ENCODE measurements at regions not wholly inside any gene's neighbourhood (a gene's known extent, or its start where the extent isn't known, plus 50 kb on each side); places are given as distances from the start of the nearest gene placed in this dataset.
"Not testable (repeated sequence)": the region's sequence is repeated elsewhere in the genome, so short reads cannot be mapped to it uniquely, and the experiment has no call there.

GRCh38 chr1:143619851-143620250, 351.9 kb downstream of the FAM72C start:
- no peak for DNase-seq (ENCODE audit: low read depth in 3 of 3)

- DNase-seq (ENCODE audit: low read depth in 3 of 3) = no peak
Observed at GRCh38 chr1:143611159-143611558, 360.6 kb downstream of the FAM72C start.

- no peak for DNase-seq (ENCODE audit: low read depth in 3 of 3)
Observed at GRCh38 chr1:143610196-143610595, 361.6 kb downstream of the FAM72C start.

- DNase-seq (ENCODE audit: low read depth in 3 of 3) = no peak
Observed at GRCh38 chr1:143604887-143605286, 366.9 kb downstream of the FAM72C start.

- no peak for DNase-seq (ENCODE audit: low read depth in 3 of 3)
Observed at GRCh38 chr1:143584508-143584907, 387.3 kb downstream of the FAM72C start.

- no peak for DNase-seq (ENCODE audit: low read depth in 3 of 3)
Observed at GRCh38 chr1:143574891-143575520, 396.8 kb downstream of the FAM72C start.

- not testable (repeated sequence) for DNase-seq (ENCODE audit: low read depth in 3 of 3)
Observed at GRCh38 chr1:143572661-143573060, 399.1 kb downstream of the FAM72C start.

GRCh38 chr1:143563761-143564160, 408.0 kb downstream of the FAM72C start:
- not testable (repeated sequence) for DNase-seq (ENCODE audit: low read depth in 3 of 3)

GRCh38 chr1:143553627-143554026, 418.2 kb downstream of the FAM72C start:
- DNase-seq (ENCODE audit: low read depth in 3 of 3) = no peak

- DNase-seq (ENCODE audit: low read depth in 3 of 3) = not testable (repeated sequence)
Observed at GRCh38 chr1:143504703-143505102, 467.1 kb downstream of the FAM72C start.

GRCh38 chr1:143504080-143504479, 467.7 kb downstream of the FAM72C start:
- DNase-seq (ENCODE audit: low read depth in 3 of 3) = not testable (repeated sequence)

GRCh38 chr1:143503048-143503447, 468.7 kb downstream of the FAM72C start:
- DNase-seq (ENCODE audit: low read depth in 3 of 3) = not testable (repeated sequence)

GRCh38 chr1:143502038-143502437, 469.7 kb downstream of the FAM72C start:
- DNase-seq (ENCODE audit: low read depth in 3 of 3) = not testable (repeated sequence)

GRCh38 chr1:143498059-143498749, 473.6 kb downstream of the FAM72C start:
- not testable (repeated sequence) for DNase-seq (ENCODE audit: low read depth in 3 of 3)

GRCh38 chr1:143497374-143497747, 474.4 kb downstream of the FAM72C start:
- no peak for DNase-seq (ENCODE audit: low read depth in 3 of 3)

- not testable (repeated sequence) for DNase-seq (ENCODE audit: low read depth in 3 of 3)
Observed at GRCh38 chr1:143496526-143497373, 475.0 kb downstream of the FAM72C start.
